Spleen (tissue), 11 donors: ENCODE measurements at regions not wholly inside any gene's neighbourhood (a gene's known extent, or its start where the extent isn't known, plus 50 kb on each side); places are given as distances from the start of the nearest gene placed in this dataset.

Experiments
- DNase-seq: peaks from one replicate; pipeline ENCODE4 v3.0.0-alpha.2; 2020
- H3K27ac ChIP-seq, 8 donors: fragments of 200-600 bp; sonication (generic) in 7 of 8; 1 replicate in 4 of 8; 2 replicates in 4 of 8; pipeline versions ENCODE4 v1.5.0 to v1.8.0; 2016 to 2021; ENCODE audit warnings: inconsistent platforms in 4 of 8, mild to moderate bottlenecking in 4 of 8, moderate library complexity in 1 of 8
- H3K27me3 ChIP-seq, 7 donors: fragments of 200-600 bp; sonication (generic) in 6 of 7; replicated peaks in 1 of 7; 1 replicate in 4 of 7; 2 replicates in 3 of 7; pipeline versions ENCODE4 v1.5.0 to v1.8.0; 2016 to 2021; ENCODE audit warnings: inconsistent platforms in 3 of 7, mild to moderate bottlenecking in 1 of 7
- H3K36me3 ChIP-seq, 6 donors: fragments of 200-600 bp; sonication (generic) in 5 of 6; 1 replicate in 4 of 6; 2 replicates in 2 of 6; pipeline versions ENCODE4 v1.5.0 to v1.8.0; 2016 to 2021; ENCODE audit warnings: inconsistent platforms in 2 of 6
- H3K4me1 ChIP-seq, 6 donors: fragments of 200-600 bp; sonication (generic) in 5 of 6; 1 replicate in 3 of 6; 2 replicates in 3 of 6; pipeline versions ENCODE4 v1.5.0 to v1.8.0; 2016 to 2021; ENCODE audit warnings: inconsistent platforms in 3 of 6
- H3K4me3 ChIP-seq, 8 donors: fragments of 200-600 bp; sonication (generic) in 7 of 8; 1 replicate in 4 of 8; 2 replicates in 4 of 8; pipeline versions ENCODE4 v1.5.0 to v1.8.0; 2016 to 2021; ENCODE audit warnings: inconsistent platforms in 4 of 8, mild to moderate bottlenecking in 4 of 8, moderate library complexity in 2 of 8
- H3K9me3 ChIP-seq, 8 donors: fragments of 200-600 bp; sonication (generic) in 7 of 8; 1 replicate in 4 of 8; 2 replicates in 4 of 8; pipeline versions ENCODE4 v1.5.0 to v1.8.0; 2016 to 2021; ENCODE audit warnings: inconsistent platforms in 4 of 8
- POLR2A ChIP-seq, 3 donors: fragments of 450-650 bp; IDR thresholded peaks; one replicate each; pipeline ENCODE4 v1.5.1; 2017; ENCODE audit warnings: antibody characterized with exemption in 3 of 3, mild to moderate bottlenecking in 1 of 3
- POLR2AphosphoS5 ChIP-seq, 3 donors: sonication (generic); formaldehyde crosslinking; IDR thresholded peaks; one replicate each; pipeline ENCODE4 v1.5.1; 2017; ENCODE audit warnings: antibody characterized with exemption in 3 of 3
- WGBS, 5 donors: extraction: QIAGEN DNeasy Blood & Tissue Kit in 3 of 5; methylation state at CpG; one replicate each; pipeline versions ENCODE4 v1.1.5 to v1.1.7; 2013 to 2018; 5-methylcytosine and 5-hydroxymethylcytosine counted together
- intact Hi-C: fragments of 100-400 bp; cut with DNase I; formaldehyde crosslinking; loops from one replicate; pipeline ENCODE4 v1.15.0; 2023; ENCODE audit warnings: low total_unique reads
- TF ChIP-seq, protein P1 (sequence below), 11 experiments: fragments of 200-600 bp in 7 of 11; fragments of 450-650 bp in 4 of 11; sonication (generic) in 4 of 11; IDR thresholded peaks in 8 of 11; conservative IDR thresholded peaks in 3 of 11; 1 replicate in 7 of 11; 2 replicates in 4 of 11; pipeline versions ENCODE4 v1.4.0 to v1.8.0; 2016 to 2021; ENCODE audit warnings: antibody characterized with exemption in 11 of 11, inconsistent platforms in 4 of 11, mild to moderate bottlenecking in 1 of 11
- donor health status: healthy with polysubstance abuse.
- donor health status: DM: no; HTN: no; CAD: no; lungs with moderate emphysema.
- donor health status: DM: no; HTN: no; CAD: no.
- donor health status: Bipolar disorder and iron deficiency.
- donor health status: healthy.
- donor health status: DM: no; HTN: no; CAD: no.
- donor health status: DM: yes; HTN: yes; CAD: no.

DNA sequence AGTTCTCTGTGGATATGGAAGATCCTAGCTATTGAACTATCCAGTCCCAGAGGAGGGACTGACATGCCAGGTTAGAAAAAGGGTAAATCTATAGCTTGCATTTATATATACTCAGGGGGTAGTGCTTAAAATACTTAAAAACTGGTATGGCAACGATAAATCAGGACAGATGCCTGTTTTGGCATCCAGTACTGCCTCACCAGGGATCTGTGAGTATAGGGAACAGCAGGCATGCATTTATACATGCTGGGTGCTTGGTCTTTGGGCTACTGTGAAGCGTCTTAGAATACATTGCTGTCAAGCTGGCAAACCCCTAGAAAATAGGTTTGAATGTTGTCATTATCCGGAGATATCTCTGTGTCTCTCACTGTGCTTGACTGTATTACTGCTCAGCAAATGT is 94.2 kb upstream of the DRD2 start:
- peaks cover 0 to 23% (median 0%) of the 10 kb centered on the region in 7 donors for H3K27me3 ChIP-seq
- H3K4me3 ChIP-seq, result no peak overlapping the region
- no peaks in the 10 kb centered on the region for H3K36me3 ChIP-seq
- no peaks in the 10 kb centered on the region for H3K9me3 ChIP-seq
- no peaks in the 10 kb centered on the region for H3K4me1 ChIP-seq
- intact Hi-C loops, result no loop called here
- H3K27ac ChIP-seq, result no peak overlapping the region
- WGBS, 5 donors, result 83 to 95% (median 89%) methylated on average over 3 of the region's 3 CpGs
- no peak for DNase-seq
- no peak for TF ChIP-seq POLR2A (IDR thresholded peaks at IDR 0.05)

DNA sequence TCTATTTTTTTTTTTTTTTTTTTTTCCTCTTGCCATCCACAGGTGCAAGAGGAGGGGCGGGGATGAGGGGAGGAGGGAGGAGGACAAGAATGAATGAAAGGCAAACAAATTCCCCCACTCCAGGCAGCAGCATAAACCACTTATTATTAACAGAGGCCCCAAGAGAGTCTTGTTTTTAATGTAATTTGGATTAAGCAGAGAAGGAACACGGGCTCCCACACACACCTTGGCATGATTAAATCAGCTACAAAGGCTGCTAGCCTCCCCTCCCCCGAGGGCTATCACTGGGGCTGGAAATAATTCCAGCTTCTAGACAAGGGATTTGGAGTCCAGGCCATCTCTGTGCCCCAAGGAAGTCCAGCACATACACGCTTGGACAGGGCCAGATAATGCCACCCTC is 93.4 kb upstream of the DRD2 start:
- H3K9me3 ChIP-seq, result no peaks in the 10 kb centered on the region
- no peaks in the 10 kb centered on the region for H3K36me3 ChIP-seq
- intact Hi-C loops, result no loop called here
- TF ChIP-seq POLR2AphosphoS5 (IDR thresholded peaks at IDR 0.05), result no peak
- TF ChIP-seq, protein P1, sequence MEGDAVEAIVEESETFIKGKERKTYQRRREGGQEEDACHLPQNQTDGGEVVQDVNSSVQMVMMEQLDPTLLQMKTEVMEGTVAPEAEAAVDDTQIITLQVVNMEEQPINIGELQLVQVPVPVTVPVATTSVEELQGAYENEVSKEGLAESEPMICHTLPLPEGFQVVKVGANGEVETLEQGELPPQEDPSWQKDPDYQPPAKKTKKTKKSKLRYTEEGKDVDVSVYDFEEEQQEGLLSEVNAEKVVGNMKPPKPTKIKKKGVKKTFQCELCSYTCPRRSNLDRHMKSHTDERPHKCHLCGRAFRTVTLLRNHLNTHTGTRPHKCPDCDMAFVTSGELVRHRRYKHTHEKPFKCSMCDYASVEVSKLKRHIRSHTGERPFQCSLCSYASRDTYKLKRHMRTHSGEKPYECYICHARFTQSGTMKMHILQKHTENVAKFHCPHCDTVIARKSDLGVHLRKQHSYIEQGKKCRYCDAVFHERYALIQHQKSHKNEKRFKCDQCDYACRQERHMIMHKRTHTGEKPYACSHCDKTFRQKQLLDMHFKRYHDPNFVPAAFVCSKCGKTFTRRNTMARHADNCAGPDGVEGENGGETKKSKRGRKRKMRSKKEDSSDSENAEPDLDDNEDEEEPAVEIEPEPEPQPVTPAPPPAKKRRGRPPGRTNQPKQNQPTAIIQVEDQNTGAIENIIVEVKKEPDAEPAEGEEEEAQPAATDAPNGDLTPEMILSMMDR (IDR thresholded peaks at IDR 0.05 in 8 of 11, conservative IDR thresholded peaks at IDR 0.05 in 3 of 11), result no peak
- TF ChIP-seq POLR2A (IDR thresholded peaks at IDR 0.05), result no peak
- no peak for DNase-seq
- no peak overlapping the region for H3K27ac ChIP-seq
- H3K4me1 ChIP-seq, result no peaks in the 10 kb centered on the region
- H3K27me3 ChIP-seq, result peaks cover 0 to 27% (median 0%) of the 10 kb centered on the region in 7 donors
- H3K4me3 ChIP-seq, result no peak overlapping the region
- 57 to 82% (median 72%) methylated on average over 3 to 4 of the region's 4 CpGs for WGBS, 5 donors

DNA sequence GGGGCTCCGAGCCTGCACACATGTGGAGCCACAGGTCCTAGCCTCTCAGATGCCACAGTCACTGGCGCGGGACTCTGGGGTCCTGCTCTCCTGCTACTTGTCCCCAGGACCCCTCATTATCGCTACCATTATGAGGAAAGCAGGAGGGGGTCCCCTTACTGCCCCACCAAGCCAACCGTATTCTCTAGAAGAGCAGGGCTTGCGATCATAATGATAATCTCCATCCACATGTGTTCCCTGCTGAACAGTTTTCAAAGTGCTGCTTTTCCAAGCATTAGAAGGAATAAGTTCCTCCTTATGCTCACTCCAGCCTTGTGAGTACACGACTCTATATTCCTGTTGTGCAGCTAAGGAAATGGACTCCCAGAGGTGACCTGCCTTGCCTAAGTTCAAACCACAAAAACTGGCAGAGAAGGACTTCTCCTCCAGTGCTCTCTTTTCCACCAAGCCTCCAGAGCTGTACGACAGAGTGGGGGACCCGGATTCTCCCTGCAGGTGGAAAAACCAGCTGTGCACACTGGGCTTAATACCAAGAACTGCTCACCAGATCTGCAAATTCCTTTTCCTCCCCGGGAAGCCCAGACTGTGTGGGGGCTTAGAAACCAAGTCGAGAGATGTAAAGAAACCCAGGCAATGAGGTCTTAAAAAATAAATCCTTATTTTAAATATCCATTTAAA is 92.8 kb upstream of the DRD2 start:
- Histone ChIP-seq H3K36me3 (no peaks in the 10 kb centered on the region), H3K4me3 (no peak overlapping the region), H3K4me1 (no peaks in the 10 kb centered on the region), H3K27me3 (peaks cover 0 to 27% (median 0%) of the 10 kb centered on the region in 7 donors), H3K27ac (no peak overlapping the region), H3K9me3 (no peaks in the 10 kb centered on the region)
- no peak for TF ChIP-seq POLR2A (IDR thresholded peaks at IDR 0.05)
- TF ChIP-seq, protein P1 (IDR thresholded peaks at IDR 0.05 in 8 of 11, conservative IDR thresholded peaks at IDR 0.05 in 3 of 11), result no peak
- no peak for TF ChIP-seq POLR2AphosphoS5 (IDR thresholded peaks at IDR 0.05)
- DNase-seq, result no peak
- intact Hi-C loops, result no loop called here
- 53 to 67% (median 58%) methylated on average over 8 to 11 of the region's 11 CpGs for WGBS, 5 donors

DNA sequence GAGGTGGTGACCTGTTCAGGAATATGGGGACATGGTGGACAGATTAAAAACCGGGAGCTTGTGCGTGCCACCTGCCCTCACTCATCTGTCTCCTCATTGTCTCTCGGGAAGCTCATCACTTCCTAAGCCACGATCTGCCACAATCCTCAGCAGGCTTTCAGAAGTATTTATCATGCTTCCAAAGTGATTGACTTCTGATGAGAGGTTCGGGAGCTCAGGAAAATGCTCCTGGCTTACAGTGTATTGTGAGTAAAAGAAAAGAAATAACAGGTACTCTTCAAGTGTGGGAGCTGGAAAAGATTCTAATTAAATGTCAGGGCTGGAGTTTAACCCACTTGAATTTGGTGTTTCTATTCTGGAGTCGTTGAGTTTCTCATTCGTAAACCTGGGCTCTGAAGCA is 91.9 kb upstream of the DRD2 start:
- Histone ChIP-seq H3K27me3 (peaks cover 0 to 27% (median 0%) of the 10 kb centered on the region in 7 donors), H3K4me3 (no peak overlapping the region), H3K4me1 (no peaks in the 10 kb centered on the region), H3K9me3 (no peaks in the 10 kb centered on the region), H3K27ac (no peak overlapping the region), H3K36me3 (no peaks in the 10 kb centered on the region)
- intact Hi-C loops, result no loop called here
- no peak for DNase-seq
- WGBS, 5 donors, result 81 to 89% (median 86%) methylated on average over 7 of the region's 7 CpGs
- TF ChIP-seq, protein P1 (IDR thresholded peaks at IDR 0.05 in 8 of 11, conservative IDR thresholded peaks at IDR 0.05 in 3 of 11), result no peak
- TF ChIP-seq POLR2AphosphoS5 (IDR thresholded peaks at IDR 0.05) (no peak), POLR2A (IDR thresholded peaks at IDR 0.05) (no peak)
